ENCODE measurements at regions not wholly inside any gene's neighbourhood (a gene's known extent, or its start where the extent isn't known, plus 50 kb on each side); places are given as distances from the start of the nearest gene placed in this dataset.

DNA sequence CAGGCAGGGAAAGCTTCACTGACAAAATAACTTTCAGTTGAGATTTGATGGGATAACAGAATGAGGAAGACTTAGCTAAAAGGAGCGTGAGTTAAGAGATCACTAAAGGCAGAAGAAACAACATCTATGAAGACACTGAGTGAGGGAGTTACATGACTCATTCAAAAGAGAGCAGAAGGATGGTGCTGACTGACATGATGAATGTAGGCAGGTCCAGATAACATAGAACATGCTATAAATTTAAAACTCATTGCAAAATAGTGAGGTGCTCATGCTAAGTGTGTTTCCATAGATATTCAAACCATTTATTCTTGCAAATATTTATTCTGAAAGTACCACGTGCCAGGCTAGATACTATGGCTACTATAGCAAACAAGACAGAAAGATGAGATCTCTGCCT is 116.4 kb upstream of the DGKB start:
- TF ChIP-seq, protein P1, sequence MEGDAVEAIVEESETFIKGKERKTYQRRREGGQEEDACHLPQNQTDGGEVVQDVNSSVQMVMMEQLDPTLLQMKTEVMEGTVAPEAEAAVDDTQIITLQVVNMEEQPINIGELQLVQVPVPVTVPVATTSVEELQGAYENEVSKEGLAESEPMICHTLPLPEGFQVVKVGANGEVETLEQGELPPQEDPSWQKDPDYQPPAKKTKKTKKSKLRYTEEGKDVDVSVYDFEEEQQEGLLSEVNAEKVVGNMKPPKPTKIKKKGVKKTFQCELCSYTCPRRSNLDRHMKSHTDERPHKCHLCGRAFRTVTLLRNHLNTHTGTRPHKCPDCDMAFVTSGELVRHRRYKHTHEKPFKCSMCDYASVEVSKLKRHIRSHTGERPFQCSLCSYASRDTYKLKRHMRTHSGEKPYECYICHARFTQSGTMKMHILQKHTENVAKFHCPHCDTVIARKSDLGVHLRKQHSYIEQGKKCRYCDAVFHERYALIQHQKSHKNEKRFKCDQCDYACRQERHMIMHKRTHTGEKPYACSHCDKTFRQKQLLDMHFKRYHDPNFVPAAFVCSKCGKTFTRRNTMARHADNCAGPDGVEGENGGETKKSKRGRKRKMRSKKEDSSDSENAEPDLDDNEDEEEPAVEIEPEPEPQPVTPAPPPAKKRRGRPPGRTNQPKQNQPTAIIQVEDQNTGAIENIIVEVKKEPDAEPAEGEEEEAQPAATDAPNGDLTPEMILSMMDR (IDR thresholded peaks at IDR 0.05; ENCODE audit: insufficient read depth, low read length, poor library complexity, severe bottlenecking), result no peak
- TF ChIP-seq EZH2phosphoT487 (conservative IDR thresholded peaks at IDR 0.05; ENCODE audit: low read length), result no peak
